HUES64 (cell line): ENCODE measurements at regions not wholly inside any gene's neighbourhood (a gene's known extent, or its start where the extent isn't known, plus 50 kb on each side); places are given as distances from the start of the nearest gene placed in this dataset.
"Not testable (repeated sequence)": the region's sequence is repeated elsewhere in the genome, so short reads cannot be mapped to it uniquely, and the experiment has no call there.

ENCODE experiments used
- H3K27ac ChIP-seq: 2 replicates; pipeline ENCODE4 v1.7.0; 2013; ENCODE audit warnings: low read depth, low read length, inconsistent platforms
- H3K27me3 ChIP-seq: 2 replicates; pipeline ENCODE4 v1.6.1; 2013; ENCODE audit warnings: mild to moderate bottlenecking, low read length; ENCODE audit not compliant: insufficient read depth
- H3K36me3 ChIP-seq: 2 replicates; pipeline ENCODE4 v1.6.1; 2013; ENCODE audit warnings: mild to moderate bottlenecking, low read length; ENCODE audit not compliant: insufficient read depth
- H3K4me1 ChIP-seq: 2 replicates; pipeline ENCODE4 v1.6.1; 2013; ENCODE audit warnings: mild to moderate bottlenecking, low read length, moderate library complexity; ENCODE audit not compliant: insufficient read depth
- H3K4me3 ChIP-seq: 2 replicates; pipeline ENCODE4 v1.5.1; 2013; ENCODE audit warnings: mild to moderate bottlenecking, low read length, moderate library complexity
- H3K9ac ChIP-seq: 2 replicates; pipeline ENCODE4 v1.6.1; 2013; ENCODE audit warnings: mild to moderate bottlenecking, low read depth, low read length
- H3K9me3 ChIP-seq: 2 replicates; pipeline ENCODE4 v1.6.1; 2013; ENCODE audit warnings: low read depth, low read length; ENCODE audit not compliant: insufficient read depth
- WGBS: fragments of 150-250, 120-280 bp; methylation state at CpG from one replicate; pipeline ENCODE4 v1.1.7; 2013; ENCODE audit warnings: missing lambda C conversion rate; 5-methylcytosine and 5-hydroxymethylcytosine counted together

DNA sequence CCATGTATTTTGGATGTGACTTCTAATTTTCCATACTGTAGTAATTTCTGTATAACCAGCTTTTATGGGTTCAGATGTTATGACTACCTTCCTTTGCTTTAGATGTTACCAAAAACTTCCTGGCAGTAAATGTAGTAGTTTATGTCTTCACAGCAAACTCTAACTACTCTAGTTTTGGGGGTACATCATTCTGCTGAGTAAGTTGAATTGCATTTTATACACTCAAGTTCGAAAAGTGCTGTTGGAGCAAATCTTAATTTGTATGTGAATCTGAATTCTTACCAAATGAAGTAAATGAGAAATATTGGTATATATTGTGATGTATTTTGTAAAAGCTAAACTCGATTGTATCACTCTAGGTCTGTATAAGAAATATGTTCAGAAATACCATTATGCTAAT, 728.3 kb upstream of the CDH8 start:
- no peaks in the 10 kb centered on the region for H3K4me1 ChIP-seq
- no peaks in the 10 kb centered on the region for H3K9me3 ChIP-seq
- no peaks in the 10 kb centered on the region for H3K36me3 ChIP-seq
- H3K27me3 ChIP-seq: no peaks in the 10 kb centered on the region
- no peak overlapping the region for H3K9ac ChIP-seq
- WGBS: 96% methylated on average over 1 of the region's 2 CpGs
- H3K27ac ChIP-seq: no peak overlapping the region
- H3K4me3 ChIP-seq: no peak overlapping the region

DNA sequence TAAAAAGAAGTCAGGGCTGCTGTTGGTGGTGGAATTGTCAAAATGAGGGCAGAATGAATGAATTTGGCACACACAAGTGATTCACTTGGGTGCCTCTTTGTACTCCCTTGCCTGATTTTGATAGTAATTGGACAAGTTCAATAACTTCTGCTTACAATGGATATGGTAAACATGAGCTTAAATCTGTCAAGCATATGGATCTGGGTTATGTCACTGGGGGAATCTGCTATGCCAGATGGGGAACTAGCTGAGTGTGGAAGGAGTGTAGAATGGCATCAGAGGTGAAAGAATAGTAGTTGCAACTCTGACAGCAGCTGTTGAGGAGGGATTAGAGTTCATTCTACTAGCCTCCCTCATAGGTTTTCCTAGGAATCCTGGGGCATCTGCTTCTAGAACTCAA, 724.2 kb upstream of the CDH8 start:
- Histone ChIP-seq H3K9me3 (no peaks in the 10 kb centered on the region), H3K36me3 (no peaks in the 10 kb centered on the region), H3K9ac (no peak overlapping the region)

DNA sequence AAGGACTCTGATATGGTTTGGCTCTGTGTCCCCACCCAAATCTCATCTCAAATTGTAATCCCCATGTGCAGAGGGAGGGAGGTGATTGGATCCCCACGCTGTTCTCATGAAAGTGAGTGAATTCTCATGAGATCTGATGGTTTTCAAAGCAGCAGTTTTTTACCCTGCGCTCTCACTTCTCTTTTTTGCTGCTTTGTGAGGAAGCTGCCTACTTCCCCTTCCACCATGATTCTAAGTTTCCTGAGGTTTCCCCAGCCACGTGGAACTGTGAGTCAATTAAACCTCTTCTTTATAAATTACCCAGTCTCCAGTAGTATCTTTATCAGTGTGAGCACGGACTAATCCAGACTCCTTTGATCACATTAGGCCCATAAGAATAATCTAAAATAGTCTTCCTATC, 719.7 kb upstream of the CDH8 start:
- Histone ChIP-seq H3K4me3 (no peak overlapping the region), H3K27ac (no peak overlapping the region), H3K4me1 (no peaks in the 10 kb centered on the region), H3K36me3 (no peaks in the 10 kb centered on the region), H3K9ac (no peak overlapping the region), H3K27me3 (no peaks in the 10 kb centered on the region), H3K9me3 (no peaks in the 10 kb centered on the region)
- 91% methylated on average over 4 of the region's 4 CpGs for WGBS

More for the DNA sequence above, 724.2 kb upstream of the CDH8 start:
- Histone ChIP-seq H3K4me1 (no peaks in the 10 kb centered on the region), H3K27ac (no peak overlapping the region), H3K27me3 (no peaks in the 10 kb centered on the region), H3K4me3 (no peak overlapping the region)

DNA sequence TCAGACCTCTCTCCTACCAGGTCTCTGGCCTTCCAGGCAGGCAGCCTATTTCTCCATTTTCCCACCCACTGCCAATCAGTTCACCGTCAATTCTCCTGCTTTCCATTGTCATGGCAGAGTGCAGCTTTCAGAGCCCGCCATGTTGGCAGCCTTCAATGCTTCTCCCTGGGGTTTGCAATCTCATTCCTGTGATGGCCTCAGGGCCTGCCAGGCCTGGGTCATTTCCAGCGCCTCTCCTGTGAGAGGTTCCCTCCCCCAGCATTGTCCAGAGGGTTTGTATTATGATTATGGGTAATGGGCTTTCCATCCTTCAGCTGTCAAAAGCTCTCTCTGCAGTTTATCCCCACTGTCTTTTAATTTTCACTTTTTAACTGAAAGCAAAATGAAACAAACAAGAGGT, 716.6 kb upstream of the CDH8 start:
- no peaks in the 10 kb centered on the region for H3K4me1 ChIP-seq
- 90% methylated on average over 3 of the region's 3 CpGs for WGBS
- H3K9me3 ChIP-seq: no peaks in the 10 kb centered on the region

DNA sequence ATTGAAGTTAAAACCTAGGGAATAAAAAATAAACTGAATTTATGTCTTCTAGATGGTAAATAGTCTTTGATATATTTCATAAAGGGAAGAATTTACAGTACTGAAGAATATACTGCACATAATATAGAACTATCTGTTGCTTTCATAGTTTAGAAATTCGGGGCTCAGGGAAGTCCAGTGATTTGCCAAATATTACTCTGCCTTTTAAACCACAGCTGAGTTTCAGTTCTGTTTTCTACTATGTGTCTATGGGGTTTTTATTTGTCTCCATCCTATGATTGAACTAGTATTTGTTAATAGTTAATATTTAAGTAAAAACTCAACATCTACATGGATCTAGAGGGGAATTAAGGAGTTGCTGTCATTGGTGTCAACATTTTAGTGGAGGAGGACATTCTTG, 715.0 kb upstream of the CDH8 start:
- H3K9me3 ChIP-seq: no peaks in the 10 kb centered on the region
- no peaks in the 10 kb centered on the region for H3K27me3 ChIP-seq
- no peak overlapping the region for H3K4me3 ChIP-seq
- H3K36me3 ChIP-seq: no peaks in the 10 kb centered on the region
- 83% methylated on average over 1 of the region's 1 CpG for WGBS
- no peak overlapping the region for H3K27ac ChIP-seq
- H3K9ac ChIP-seq: no peak overlapping the region
- H3K4me1 ChIP-seq: no peaks in the 10 kb centered on the region

More for the DNA sequence above, 716.6 kb upstream of the CDH8 start:
- Histone ChIP-seq H3K27ac (no peak overlapping the region), H3K36me3 (no peaks in the 10 kb centered on the region), H3K9ac (no peak overlapping the region), H3K4me3 (no peak overlapping the region), H3K27me3 (no peaks in the 10 kb centered on the region)

DNA sequence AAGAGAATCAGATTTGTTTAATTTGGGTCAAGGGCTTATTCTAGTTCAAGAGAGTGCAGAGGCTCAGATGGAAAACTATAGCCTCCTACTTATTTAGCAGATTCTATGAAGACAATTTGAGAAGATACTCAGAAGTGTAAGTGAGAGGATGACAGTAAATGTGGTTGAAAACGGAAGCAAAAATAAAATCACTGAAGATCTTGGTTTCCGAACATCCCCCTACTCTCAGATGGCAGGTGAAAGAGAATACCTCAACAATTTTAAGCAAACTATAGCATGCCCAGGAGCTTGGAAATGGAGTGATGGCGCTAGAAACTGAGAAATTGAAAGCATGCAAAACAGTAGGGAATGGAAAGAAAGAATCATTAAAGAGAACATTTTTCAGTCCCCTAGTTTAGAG, 705.5 kb upstream of the CDH8 start:
- Histone ChIP-seq H3K36me3 (no peaks in the 10 kb centered on the region), H3K4me3 (no peak overlapping the region), H3K27ac (no peak overlapping the region), H3K4me1 (no peaks in the 10 kb centered on the region), H3K27me3 (no peaks in the 10 kb centered on the region), H3K9ac (no peak overlapping the region), H3K9me3 (no peaks in the 10 kb centered on the region)
- 75% methylated on average over 1 of the region's 3 CpGs for WGBS

DNA sequence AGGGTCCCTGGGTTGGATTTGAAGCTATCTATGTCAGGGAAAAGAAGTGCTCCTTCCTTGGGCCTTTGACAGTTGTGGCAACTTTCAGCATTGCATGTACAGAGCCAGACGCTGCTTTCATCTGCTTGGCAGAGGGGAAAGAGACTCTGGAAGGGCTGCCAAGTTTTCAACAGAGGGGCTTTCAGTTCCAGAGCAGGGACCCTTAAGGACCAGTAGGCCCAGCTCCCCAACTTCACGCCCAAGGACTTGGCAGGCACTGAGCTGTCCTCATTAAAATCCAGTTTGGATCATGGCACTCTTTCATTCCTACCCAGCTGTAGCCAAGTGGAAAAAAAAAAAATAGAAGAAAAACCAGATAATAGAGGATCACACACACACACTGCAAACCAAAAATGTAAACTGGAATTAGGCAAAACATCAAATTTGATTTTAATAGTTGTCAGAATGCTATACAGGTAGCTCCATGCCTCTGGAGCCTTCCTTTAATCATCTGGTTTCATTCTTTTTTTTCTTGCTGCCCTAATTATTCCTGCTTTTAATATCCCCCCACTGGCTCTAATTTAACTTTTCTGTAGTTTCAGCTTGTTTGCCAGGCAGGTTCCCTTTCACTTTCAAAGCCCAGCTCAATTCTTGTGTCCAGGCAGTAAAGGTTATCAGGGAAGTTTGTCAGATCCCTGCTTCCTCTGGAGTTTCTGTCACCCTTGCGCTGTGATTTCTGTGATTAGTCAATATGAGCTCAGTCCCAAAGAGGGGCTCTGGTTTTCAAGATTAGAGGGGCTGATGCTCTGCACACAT, 702.6 kb upstream of the CDH8 start:
- no peak overlapping the region for H3K9ac ChIP-seq
- H3K9me3 ChIP-seq: no peaks in the 10 kb centered on the region
- no peaks in the 10 kb centered on the region for H3K36me3 ChIP-seq
- H3K27ac ChIP-seq: no peak overlapping the region
- H3K4me3 ChIP-seq: no peak overlapping the region
- H3K4me1 ChIP-seq: no peaks in the 10 kb centered on the region
- 96% methylated on average over 3 of the region's 3 CpGs for WGBS
- no peaks in the 10 kb centered on the region for H3K27me3 ChIP-seq

DNA sequence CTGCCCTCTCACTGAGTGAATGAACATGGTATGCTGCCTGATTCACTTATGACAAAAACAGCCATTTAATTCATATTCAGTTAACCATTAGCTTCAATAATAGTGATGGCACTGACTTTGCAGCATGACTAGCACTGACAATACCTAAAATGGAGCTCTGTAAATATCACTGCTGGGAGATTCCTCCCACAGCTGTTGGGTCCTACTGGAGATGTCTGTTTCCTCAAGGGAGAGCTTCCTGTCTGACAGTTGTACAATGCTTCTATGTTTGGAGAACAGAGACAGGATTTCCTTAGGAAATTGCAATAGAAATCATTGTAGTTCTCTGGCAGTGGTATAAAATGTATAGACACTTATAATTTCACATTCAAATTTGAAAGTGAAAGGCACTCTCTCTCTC, 695.9 kb upstream of the CDH8 start:
- Histone ChIP-seq H3K9me3 (no peaks in the 10 kb centered on the region), H3K27ac (no peak overlapping the region), H3K4me3 (no peak overlapping the region), H3K36me3 (no peaks in the 10 kb centered on the region), H3K4me1 (no peaks in the 10 kb centered on the region), H3K9ac (no peak overlapping the region), H3K27me3 (no peaks in the 10 kb centered on the region)

DNA sequence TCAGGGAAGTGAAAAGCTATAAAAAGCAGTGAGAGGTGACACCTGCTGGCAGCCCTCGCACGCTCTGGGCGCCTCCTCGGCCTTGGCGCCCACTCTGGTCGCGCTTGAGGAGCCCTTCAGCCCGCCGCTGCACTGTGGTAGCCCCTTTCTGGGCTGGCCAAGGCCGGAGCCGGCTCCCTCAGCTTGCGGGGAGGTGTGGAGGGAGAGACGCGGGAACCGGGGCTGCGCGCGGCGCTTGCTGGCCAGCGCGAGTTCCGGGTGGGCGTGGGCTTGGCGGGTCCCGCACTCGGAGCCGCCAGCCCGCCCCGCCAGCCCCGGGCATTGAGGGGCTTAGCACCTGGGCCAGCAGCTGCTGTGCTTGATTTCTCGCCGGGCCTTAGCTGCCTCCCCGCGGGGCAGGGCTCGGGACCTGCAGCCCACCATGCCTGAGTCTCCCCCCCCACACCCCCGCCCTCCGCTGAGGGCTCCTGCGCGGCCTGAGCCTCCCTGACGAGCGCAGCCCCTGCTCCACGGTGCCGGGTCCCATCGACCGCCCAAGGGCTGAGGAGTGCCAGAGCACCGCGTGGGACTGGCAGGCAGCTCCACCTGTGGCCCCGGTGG, 688.5 kb upstream of the CDH8 start:
- not testable (repeated sequence) for H3K27ac ChIP-seq, H3K27me3 ChIP-seq, H3K4me1 ChIP-seq, H3K4me3 ChIP-seq, H3K36me3 ChIP-seq, H3K9ac ChIP-seq, H3K9me3 ChIP-seq
- 96% methylated on average over 48 of the region's 48 CpGs for WGBS

DNA sequence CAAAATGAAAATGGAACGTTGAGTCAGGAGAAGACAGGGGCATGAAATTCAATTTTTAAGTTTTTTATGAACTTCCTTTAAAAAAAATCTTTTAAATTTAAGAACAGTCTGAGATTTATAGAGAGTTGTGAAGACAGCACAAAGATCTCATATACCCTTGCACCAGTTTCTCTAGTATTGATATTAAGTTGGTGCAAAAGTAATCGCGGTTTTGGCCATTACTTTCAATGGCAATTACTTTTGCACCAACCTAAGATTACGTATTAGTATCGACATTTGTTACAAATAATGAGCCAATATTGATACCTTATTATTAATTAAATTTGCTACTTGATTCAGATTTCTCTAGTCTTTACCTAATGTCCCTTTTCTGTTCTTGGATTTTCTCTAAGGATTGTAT, 684.4 kb upstream of the CDH8 start:
- no peaks in the 10 kb centered on the region for H3K36me3 ChIP-seq
- no peaks in the 10 kb centered on the region for H3K27me3 ChIP-seq
- H3K4me3 ChIP-seq: no peak overlapping the region
- no peak overlapping the region for H3K9ac ChIP-seq
- H3K27ac ChIP-seq: no peak overlapping the region
- no peaks in the 10 kb centered on the region for H3K4me1 ChIP-seq
- 92% methylated on average over 3 of the region's 5 CpGs for WGBS
- no peaks in the 10 kb centered on the region for H3K9me3 ChIP-seq

DNA sequence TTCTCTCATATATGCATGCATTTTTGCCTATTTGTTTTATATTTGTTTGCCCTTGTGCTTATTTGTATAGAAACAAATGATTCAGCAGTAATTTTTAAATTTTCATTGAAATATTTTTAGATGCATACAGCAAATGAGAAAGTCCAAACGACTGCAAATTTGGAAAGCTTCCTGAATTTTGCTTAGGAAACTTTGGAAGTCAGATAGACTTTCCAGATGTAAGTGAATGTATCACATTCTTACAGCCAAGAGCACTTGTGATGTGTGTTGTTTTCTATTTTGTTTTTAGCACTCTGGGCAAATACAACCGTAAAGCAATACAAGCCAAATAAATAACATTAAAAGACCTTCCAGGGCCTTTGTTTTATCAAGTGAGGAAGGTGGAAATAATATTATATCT, 680.8 kb upstream of the CDH8 start:
- Histone ChIP-seq H3K27ac (no peak overlapping the region), H3K4me3 (no peak overlapping the region), H3K36me3 (no peaks in the 10 kb centered on the region), H3K9me3 (no peaks in the 10 kb centered on the region), H3K27me3 (no peaks in the 10 kb centered on the region), H3K9ac (no peak overlapping the region), H3K4me1 (no peaks in the 10 kb centered on the region)
- 100% methylated on average over 1 of the region's 2 CpGs for WGBS

DNA sequence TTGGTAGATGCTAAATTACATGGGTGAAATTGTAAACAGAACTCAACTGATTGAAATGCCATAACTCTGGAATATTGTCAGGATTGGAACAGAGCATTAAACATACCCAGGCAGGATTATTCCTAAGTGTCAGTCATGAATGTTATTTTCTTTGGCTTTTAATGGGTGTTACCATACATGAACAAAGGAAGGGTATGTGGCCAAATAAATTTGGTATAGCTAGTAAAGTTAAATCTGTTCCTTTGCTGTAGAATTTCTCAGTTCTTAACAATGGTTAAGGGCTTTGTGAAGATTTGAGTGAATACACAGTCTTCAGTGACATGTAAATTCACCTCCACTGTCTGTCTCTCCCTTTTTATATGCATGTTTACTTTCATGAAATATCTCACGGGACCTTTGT, 679.5 kb upstream of the CDH8 start:
- no CpG with 5 or more reads among the region's 1 CpG for WGBS
- Histone ChIP-seq H3K4me1 (no peaks in the 10 kb centered on the region), H3K27me3 (no peaks in the 10 kb centered on the region), H3K9me3 (no peaks in the 10 kb centered on the region), H3K36me3 (no peaks in the 10 kb centered on the region), H3K27ac (no peak overlapping the region), H3K9ac (no peak overlapping the region), H3K4me3 (no peak overlapping the region)
